Glutamatergic neuron (in vitro differentiated cells): ENCODE measurements at regions not wholly inside any gene's neighbourhood (a gene's known extent, or its start where the extent isn't known, plus 50 kb on each side); places are given as distances from the start of the nearest gene placed in this dataset.
"Not testable (repeated sequence)": the region's sequence is repeated elsewhere in the genome, so short reads cannot be mapped to it uniquely, and the experiment has no call there.

Source experiments
- DNase-seq: peaks from one replicate; pipeline ENCODE4 v3.0.0; 2022
- H3K27ac Mint-ChIP-seq: one replicate; pipeline ENCODE4 v1.8.0; 2020; ENCODE audit warnings: mild to moderate bottlenecking, mixed read lengths, inconsistent platforms; ENCODE audit not compliant: unreplicated experiment
- H3K27me3 Mint-ChIP-seq: one replicate; pipeline ENCODE4 v1.8.0; 2020; ENCODE audit warnings: mild to moderate bottlenecking, moderate library complexity, mixed read lengths, inconsistent platforms; ENCODE audit not compliant: unreplicated experiment
- H3K36me3 Mint-ChIP-seq: one replicate; pipeline ENCODE4 v1.8.0; 2020; ENCODE audit warnings: mild to moderate bottlenecking, mixed read lengths, inconsistent platforms; ENCODE audit not compliant: unreplicated experiment
- H3K4me1 Mint-ChIP-seq: one replicate; pipeline ENCODE4 v1.8.0; 2020; ENCODE audit warnings: mild to moderate bottlenecking, low read depth, mixed read lengths, inconsistent platforms; ENCODE audit not compliant: unreplicated experiment
- H3K4me3 Mint-ChIP-seq: one replicate; pipeline ENCODE4 v1.8.0; 2020; ENCODE audit warnings: mild to moderate bottlenecking, mixed read lengths, inconsistent platforms; ENCODE audit not compliant: unreplicated experiment
- H3K9me3 Mint-ChIP-seq: one replicate; pipeline ENCODE4 v1.8.0; 2020; ENCODE audit warnings: mild to moderate bottlenecking, moderate library complexity, mixed read lengths, inconsistent platforms; ENCODE audit not compliant: unreplicated experiment
- CTCF ChIP-seq: fragments of 200-600 bp; sonication (generic); IDR thresholded peaks from one replicate; pipeline ENCODE4 v1.5.0; 2021; ENCODE audit not compliant: partially characterized antibody, unreplicated experiment

GRCh38 chr15:87653646-87654045 is 602.9 kb downstream of the NTRK3 start:
- H3K27ac Mint-ChIP-seq = no peak overlapping the region
- H3K36me3 Mint-ChIP-seq = no peaks in the 10 kb centered on the region
- no peaks in the 10 kb centered on the region for H3K9me3 Mint-ChIP-seq
- peaks cover 3% of the 10 kb centered on the region for H3K27me3 Mint-ChIP-seq
- no peak for TF ChIP-seq CTCF
- H3K4me1 Mint-ChIP-seq = peaks cover 8% of the 10 kb centered on the region
- H3K4me3 Mint-ChIP-seq = no peak overlapping the region
- no peak for DNase-seq

- Mint-ChIP-seq H3K9me3 (no peaks in the 10 kb centered on the region), H3K4me3 (no peak overlapping the region), H3K27me3 (peaks cover 3% of the 10 kb centered on the region), H3K27ac (no peak overlapping the region), H3K36me3 (no peaks in the 10 kb centered on the region), H3K4me1 (no peaks in the 10 kb centered on the region)
- no peak for DNase-seq
- no peak for TF ChIP-seq CTCF
These were observed 607.4 kb downstream of the NTRK3 start for GRCh38 chr15:87649175-87649574.

GRCh38 chr15:87648278-87648677 is 608.3 kb downstream of the NTRK3 start:
- DNase-seq = no peak
- H3K9me3 Mint-ChIP-seq = no peaks in the 10 kb centered on the region

GRCh38 chr15:87645723-87646122 is 610.8 kb downstream of the NTRK3 start:
- Mint-ChIP-seq H3K4me1 (no peaks in the 10 kb centered on the region), H3K9me3 (no peaks in the 10 kb centered on the region), H3K36me3 (no peaks in the 10 kb centered on the region), H3K27me3 (peaks cover 3% of the 10 kb centered on the region), H3K4me3 (no peak overlapping the region), H3K27ac (no peak overlapping the region)
- no peak for DNase-seq
- no peak for TF ChIP-seq CTCF

More at GRCh38 chr15:87648278-87648677, 608.3 kb downstream of the NTRK3 start:
- Mint-ChIP-seq H3K4me1 (no peaks in the 10 kb centered on the region), H3K4me3 (no peak overlapping the region), H3K27me3 (peaks cover 3% of the 10 kb centered on the region), H3K27ac (no peak overlapping the region), H3K36me3 (no peaks in the 10 kb centered on the region)
- no peak for TF ChIP-seq CTCF

GRCh38 chr15:87642997-87643396 is 613.5 kb downstream of the NTRK3 start:
- H3K36me3 Mint-ChIP-seq, H3K27ac Mint-ChIP-seq, DNase-seq, H3K4me1 Mint-ChIP-seq, H3K9me3 Mint-ChIP-seq, H3K27me3 Mint-ChIP-seq, H3K4me3 Mint-ChIP-seq: not testable (repeated sequence)
